Nephron progenitor cell (in vitro differentiated cells): ENCODE measurements at regions not wholly inside any gene's neighbourhood (a gene's known extent, or its start where the extent isn't known, plus 50 kb on each side); places are given as distances from the start of the nearest gene placed in this dataset.

Experiments used
- DNase-seq: peaks from one replicate; pipeline ENCODE4 v3.0.0; 2021
- H3K27ac Mint-ChIP-seq: 2 replicates; pipeline ENCODE4 v1.8.0; 2021; ENCODE audit warnings: mild to moderate bottlenecking, moderate library complexity, mixed read lengths
- H3K27me3 Mint-ChIP-seq: 2 replicates; pipeline ENCODE4 v1.8.0; 2021; ENCODE audit warnings: mild to moderate bottlenecking, low read depth, mixed read lengths; ENCODE audit not compliant: poor library complexity
- H3K36me3 Mint-ChIP-seq: 2 replicates; pipeline ENCODE4 v1.8.0; 2021; ENCODE audit warnings: low read depth, mixed read lengths
- H3K4me1 Mint-ChIP-seq: 2 replicates; pipeline ENCODE4 v1.8.0; 2021; ENCODE audit warnings: mixed read lengths
- H3K4me3 Mint-ChIP-seq: 2 replicates; pipeline ENCODE4 v1.8.0; 2021; ENCODE audit warnings: mild to moderate bottlenecking, moderate library complexity, mixed read lengths
- H3K9me3 Mint-ChIP-seq: 2 replicates; pipeline ENCODE4 v1.8.0; 2021; ENCODE audit warnings: mild to moderate bottlenecking, moderate library complexity, mixed read lengths
- CTCF ChIP-seq: fragments of 200-600 bp; sonication (generic); IDR thresholded peaks from 2 replicates; pipeline ENCODE4 v1.5.0; 2021; ENCODE audit warnings: antibody characterized with exemption

DNA sequence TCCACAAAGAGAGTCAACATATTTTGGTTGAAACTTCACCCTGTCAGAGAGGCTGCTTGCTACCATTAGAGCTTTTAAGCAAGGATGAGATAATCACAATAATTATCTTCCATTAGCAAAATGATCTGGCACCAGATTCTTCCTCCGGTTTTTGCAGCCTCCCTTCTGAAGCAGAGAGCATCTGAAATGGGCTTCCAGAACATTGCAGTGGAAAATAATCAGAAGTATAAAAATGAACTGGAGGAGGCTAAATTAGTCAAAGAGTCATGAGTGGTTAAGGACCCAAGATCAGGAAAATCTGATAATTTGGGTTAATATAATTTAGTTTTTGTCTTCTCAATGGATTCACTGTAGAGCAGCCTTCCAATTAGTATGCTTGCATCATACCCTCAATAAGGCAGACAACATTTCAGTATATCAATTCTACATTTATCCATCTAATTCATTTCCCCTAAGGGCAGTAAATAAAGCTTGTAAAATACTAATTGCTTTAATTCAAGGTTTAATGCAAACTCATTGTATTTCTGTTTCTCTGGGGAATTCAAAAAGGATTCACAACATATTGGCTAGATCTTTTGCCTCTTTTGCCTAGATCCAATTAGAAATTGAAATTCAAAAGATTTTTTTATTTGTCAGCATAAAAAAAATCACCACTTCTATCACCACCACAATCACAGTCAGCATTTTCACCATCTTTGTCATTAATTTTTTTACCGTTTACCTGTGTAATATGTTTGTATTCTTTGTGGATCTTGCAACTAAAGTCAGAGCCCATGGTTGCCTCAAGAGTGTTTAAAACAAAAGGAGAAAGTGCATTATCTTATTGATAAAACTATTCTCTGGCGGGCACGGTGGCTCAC is 537.2 kb upstream of the DCC start:
- Mint-ChIP-seq H3K27me3 (no peaks in the 10 kb centered on the region), H3K4me1 (no peaks in the 10 kb centered on the region), H3K36me3 (no peaks in the 10 kb centered on the region), H3K27ac (no peak overlapping the region), H3K9me3 (peaks cover 15% of the 10 kb centered on the region), H3K4me3 (no peak overlapping the region)
- no peak for TF ChIP-seq CTCF
- no peak for DNase-seq

DNA sequence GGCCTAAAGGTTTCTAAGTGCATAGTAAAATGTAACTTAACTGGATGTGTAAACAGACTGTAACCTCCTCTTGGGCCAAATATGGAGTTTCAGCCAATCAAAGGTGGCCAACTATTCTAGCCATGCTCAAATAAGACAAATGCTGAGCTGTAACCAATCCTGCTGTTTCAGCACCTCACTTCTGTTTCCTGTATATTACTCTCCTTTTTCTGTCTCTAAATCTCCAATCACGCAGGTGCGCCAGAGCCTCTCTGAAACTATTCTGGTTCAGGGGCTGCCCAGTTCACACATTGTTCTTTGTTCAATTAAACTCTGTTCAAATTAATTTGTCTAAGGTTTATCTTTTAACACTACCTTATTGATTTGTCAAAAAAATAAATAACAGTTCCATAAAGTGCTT is 532.7 kb upstream of the DCC start:
- DNase-seq = no peak
- Mint-ChIP-seq H3K27me3 (peaks cover 4% of the 10 kb centered on the region), H3K27ac (no peak overlapping the region), H3K4me3 (no peak overlapping the region), H3K4me1 (peaks cover 13% of the 10 kb centered on the region), H3K36me3 (no peaks in the 10 kb centered on the region), H3K9me3 (no peaks in the 10 kb centered on the region)
- TF ChIP-seq CTCF = no peak

GRCh38 chr18:51811883-51812282 is 528.1 kb upstream of the DCC start:
- Mint-ChIP-seq H3K4me1 (peaks cover 13% of the 10 kb centered on the region), H3K27ac (no peak overlapping the region), H3K36me3 (no peaks in the 10 kb centered on the region), H3K4me3 (no peak overlapping the region), H3K27me3 (peaks cover 4% of the 10 kb centered on the region), H3K9me3 (no peaks in the 10 kb centered on the region)
- no peak for TF ChIP-seq CTCF
- DNase-seq = no peak

DNA sequence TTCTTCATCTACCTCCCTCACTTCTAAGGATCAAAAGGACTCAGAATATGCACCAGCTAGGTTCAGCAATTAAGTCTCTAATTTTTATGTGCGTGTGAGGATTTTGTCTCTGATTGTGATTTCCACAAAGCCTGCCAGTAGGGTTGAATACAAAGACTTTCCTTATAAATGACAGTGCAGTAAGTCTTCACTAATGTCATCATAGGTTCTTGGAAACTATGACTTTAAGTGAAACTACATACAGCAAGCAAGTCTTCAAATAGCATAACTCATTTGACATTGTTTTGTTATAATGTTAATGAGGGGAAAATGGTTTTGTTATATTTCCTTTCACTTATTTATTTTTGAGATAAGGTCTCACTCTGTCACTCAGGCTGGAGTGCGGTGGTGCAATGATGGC is 526.3 kb upstream of the DCC start:
- no peaks in the 10 kb centered on the region for H3K9me3 Mint-ChIP-seq
- DNase-seq = no peak
- peaks cover 7% of the 10 kb centered on the region for H3K4me1 Mint-ChIP-seq
- no peaks in the 10 kb centered on the region for H3K27me3 Mint-ChIP-seq
- no peak for TF ChIP-seq CTCF
- no peak overlapping the region for H3K27ac Mint-ChIP-seq
- no peaks in the 10 kb centered on the region for H3K36me3 Mint-ChIP-seq
- H3K4me3 Mint-ChIP-seq = no peak overlapping the region

- Mint-ChIP-seq H3K4me1 (peaks cover 21% of the 10 kb centered on the region), H3K4me3 (no peak overlapping the region), H3K27ac (no peak overlapping the region), H3K27me3 (peaks cover 3% of the 10 kb centered on the region), H3K9me3 (no peaks in the 10 kb centered on the region), H3K36me3 (no peaks in the 10 kb centered on the region)
- no peak for DNase-seq
- no peak for TF ChIP-seq CTCF
Observed at GRCh38 chr18:51821610-51822009, 518.4 kb upstream of the DCC start.

DNA sequence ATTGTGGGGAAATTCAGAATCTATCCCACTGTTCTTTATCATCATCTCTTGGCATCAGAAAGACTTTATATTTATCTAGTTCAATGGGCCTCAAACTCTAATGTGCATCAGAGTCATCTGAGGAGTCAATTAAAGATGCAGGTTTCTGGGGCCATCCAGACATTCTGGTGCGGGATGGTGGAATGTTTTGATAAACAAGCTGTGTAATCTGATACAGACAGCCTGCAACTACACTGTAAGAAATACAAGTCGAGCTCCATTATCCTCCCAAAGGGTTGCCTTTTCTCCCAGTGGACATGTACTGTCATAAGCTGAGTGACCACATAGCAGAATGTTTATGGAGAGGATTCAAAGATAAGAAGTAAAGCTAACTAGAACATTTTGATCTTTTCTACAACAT is 515.3 kb upstream of the DCC start:
- DNase-seq = no peak
- Mint-ChIP-seq H3K27me3 (peaks cover 6% of the 10 kb centered on the region), H3K27ac (no peak overlapping the region), H3K4me1 (peaks cover 21% of the 10 kb centered on the region), H3K36me3 (peaks cover 5% of the 10 kb centered on the region), H3K9me3 (peaks cover 22% of the 10 kb centered on the region), H3K4me3 (no peak overlapping the region)
- no peak for TF ChIP-seq CTCF
